Activated naive CD8-positive, alpha-beta T cell treated with anti-CD3 and anti-CD28 coated beads, Interleukin-2, amount 50 U/mL, for 16 hours (primary cell): ENCODE measurements at regions not wholly inside any gene's neighbourhood (a gene's known extent, or its start where the extent isn't known, plus 50 kb on each side); places are given as distances from the start of the nearest gene placed in this dataset.

Experiments
- DNase-seq: peaks from one replicate; pipeline ENCODE4 v3.0.0-alpha.2; 2020; ENCODE audit warnings: low read depth, low spot score

DNA sequence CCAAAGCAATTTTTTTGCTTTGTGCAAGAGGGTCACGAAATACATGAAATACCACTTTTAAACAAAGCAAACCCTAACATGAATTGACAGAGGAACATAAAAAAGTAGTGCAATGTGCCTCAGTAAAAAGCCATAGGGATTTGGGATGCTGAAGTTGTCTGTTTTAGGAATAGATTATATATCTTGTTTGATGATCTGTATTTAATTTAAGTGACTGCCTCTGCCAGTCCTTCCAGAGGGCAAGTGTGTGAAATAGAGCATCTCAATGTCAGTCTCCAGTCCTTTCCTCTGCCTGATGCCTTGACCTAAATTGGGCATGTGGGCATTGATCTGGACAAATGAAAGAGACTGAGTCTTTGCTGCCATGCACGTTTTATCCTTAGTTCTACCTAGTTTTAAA lies 222.8 kb downstream of the PTPRC start:
- no peak for DNase-seq

- no peak for DNase-seq
Observed at GRCh38 chr1:198864695-198865094, 225.9 kb downstream of the PTPRC start.

DNA sequence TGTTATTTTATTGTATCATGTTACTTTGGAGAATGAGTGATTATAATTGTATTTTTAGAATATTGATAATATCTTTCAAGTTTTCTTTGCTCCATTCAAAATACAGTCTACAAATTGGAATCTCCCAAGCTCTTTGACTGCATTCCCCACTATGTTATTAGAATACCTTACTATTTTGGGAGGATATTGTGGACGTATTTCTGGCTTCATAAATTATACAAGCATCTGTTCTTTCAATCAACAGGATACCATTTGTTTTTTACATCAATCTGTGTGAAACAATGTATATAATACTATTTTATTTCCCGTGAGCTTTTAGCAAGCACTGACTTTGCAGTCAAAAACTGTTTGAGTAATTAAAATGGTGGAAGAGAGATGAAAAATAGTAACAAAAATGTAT lies 226.5 kb downstream of the PTPRC start:
- DNase-seq = no peak

DNA sequence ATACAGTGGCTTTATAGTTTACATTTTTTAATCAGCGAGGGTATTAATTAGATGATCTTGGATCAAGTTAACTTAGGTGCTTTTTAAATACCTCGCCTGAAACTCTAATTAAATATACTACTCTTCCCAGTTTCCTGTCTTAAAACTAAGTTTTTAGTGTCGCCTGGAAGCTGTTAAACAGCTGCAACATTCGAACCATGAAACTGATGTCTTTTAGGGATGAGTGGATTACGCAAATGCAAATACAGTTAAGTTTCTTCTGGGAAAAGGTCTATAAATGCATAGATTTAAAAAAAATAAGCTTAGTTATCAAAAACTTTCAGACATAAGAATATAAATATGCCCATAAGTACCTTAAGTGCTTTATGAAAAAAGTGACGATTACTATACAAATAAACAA lies 228.3 kb downstream of the PTPRC start:
- DNase-seq = no peak

DNA sequence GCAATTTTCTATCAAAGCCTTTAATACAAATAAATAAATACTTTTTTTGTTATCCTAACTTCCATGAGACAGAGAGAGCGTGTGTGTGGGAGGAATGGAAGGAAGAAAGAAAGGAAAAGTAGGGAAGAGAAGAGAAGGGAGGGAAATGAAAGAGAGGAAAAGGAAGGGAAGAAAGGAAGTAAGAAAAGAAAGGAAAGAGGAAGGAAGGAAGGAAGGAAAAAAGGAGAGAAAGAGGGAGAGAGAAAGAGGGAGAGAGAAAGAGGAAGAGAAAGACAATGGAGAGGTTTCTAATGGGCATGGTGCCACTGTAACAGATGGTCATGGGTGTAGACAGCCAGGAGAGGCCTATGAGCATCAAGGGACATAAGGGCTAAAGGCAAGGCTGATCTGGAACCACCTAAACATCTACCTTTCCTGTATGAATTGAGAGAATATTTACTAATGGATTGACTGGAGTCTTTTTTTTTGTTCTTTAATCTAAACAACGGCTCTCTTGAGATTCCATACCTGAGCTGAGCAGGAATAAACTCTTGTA lies 234.9 kb downstream of the PTPRC start:
- DNase-seq = no peak

- no peak for DNase-seq
Observed at GRCh38 chr1:198876371-198876871, 237.6 kb downstream of the PTPRC start.

GRCh38 chr1:198878566-198878965 lies 239.7 kb downstream of the PTPRC start:
- no peak for DNase-seq

DNA sequence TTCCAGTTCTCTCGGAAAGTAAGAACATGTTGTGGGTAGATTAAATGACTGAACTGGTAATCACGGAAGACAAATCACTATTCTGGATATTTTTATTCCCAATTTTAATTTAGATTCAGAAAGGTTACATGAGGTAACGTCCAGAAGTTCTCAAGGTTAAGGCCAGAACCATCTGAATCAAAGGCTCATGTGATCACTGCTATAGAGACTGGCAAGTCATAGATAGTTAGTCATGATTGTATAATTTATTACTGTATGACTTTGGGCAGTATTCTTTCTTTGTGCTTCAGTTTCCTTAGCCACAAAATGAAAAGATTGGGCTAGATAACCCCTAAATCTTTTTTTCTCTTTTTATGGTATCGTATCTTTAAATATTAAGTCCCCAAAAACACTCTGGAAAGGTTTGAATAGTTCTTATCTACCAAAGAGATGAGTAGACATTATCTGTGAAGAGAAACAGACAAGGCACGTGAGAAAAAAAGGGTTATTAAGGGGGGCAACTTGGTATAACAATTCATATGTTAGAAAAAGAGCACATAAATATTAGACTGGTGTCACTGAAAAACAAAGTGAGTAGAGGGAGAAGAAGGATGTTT lies 241.0 kb downstream of the PTPRC start:
- no peak for DNase-seq

GRCh38 chr1:198880397-198880796 lies 241.6 kb downstream of the PTPRC start:
- no peak for DNase-seq

GRCh38 chr1:198880818-198881597 lies 242.2 kb downstream of the PTPRC start:
- DNase-seq = no peak

GRCh38 chr1:198883184-198883583 lies 244.3 kb downstream of the PTPRC start:
- DNase-seq = no peak

- no peak for DNase-seq
Observed at GRCh38 chr1:198887866-198888265, 249.0 kb downstream of the PTPRC start.

DNA sequence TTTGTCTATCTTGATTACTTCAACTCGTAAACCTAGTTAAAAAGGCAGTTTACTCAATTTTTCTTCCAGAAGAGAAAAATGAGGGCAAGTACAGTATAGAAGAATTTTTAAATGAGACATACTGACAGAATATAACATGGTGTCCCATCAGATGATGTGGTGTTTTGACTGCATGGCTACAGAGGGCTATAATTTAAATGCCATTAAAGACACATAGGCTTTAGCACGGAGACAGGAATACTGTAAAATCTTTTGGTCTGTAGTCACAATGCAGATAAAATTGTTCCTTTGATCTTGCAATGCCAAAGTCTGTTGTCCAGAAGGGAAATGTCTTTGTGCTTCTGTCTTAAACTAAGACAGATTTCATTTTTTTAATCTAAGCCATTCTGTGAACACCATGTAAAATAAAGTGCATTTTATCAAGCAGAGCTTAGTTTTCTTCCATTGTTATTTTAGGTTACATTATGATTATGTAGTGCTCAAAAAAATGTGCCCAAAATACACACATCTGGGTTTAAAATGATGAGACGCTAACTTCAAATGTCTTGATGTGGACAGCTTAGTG lies 249.6 kb downstream of the PTPRC start:
- no peak for DNase-seq

- DNase-seq = no peak
Observed at GRCh38 chr1:198889101-198889500, 250.3 kb downstream of the PTPRC start.

- DNase-seq = no peak
Observed at GRCh38 chr1:198889749-198890148, 250.9 kb downstream of the PTPRC start.

GRCh38 chr1:198890214-198890930 lies 251.5 kb downstream of the PTPRC start:
- DNase-seq = no peak

- no peak for DNase-seq
Observed at GRCh38 chr1:198892065-198892464, 253.2 kb downstream of the PTPRC start.

DNA sequence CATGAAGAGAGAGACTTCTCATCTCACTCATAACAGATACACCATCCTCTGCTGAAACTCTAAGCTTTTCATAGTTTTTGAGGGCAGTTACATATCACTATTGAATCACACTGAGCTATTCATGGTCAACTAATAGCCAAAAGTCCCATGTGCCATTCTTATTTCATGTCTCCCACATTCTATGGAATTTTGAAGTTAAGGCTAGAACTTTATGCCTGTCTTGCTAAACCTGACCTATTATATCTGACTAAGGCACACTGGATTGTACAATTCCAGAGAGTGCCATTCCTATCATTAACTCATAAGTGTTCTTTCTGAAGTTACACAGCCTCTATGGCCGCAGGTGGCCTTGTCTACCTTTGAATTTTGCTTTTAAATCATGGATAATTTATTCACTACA lies 254.3 kb downstream of the PTPRC start:
- no peak for DNase-seq

DNA sequence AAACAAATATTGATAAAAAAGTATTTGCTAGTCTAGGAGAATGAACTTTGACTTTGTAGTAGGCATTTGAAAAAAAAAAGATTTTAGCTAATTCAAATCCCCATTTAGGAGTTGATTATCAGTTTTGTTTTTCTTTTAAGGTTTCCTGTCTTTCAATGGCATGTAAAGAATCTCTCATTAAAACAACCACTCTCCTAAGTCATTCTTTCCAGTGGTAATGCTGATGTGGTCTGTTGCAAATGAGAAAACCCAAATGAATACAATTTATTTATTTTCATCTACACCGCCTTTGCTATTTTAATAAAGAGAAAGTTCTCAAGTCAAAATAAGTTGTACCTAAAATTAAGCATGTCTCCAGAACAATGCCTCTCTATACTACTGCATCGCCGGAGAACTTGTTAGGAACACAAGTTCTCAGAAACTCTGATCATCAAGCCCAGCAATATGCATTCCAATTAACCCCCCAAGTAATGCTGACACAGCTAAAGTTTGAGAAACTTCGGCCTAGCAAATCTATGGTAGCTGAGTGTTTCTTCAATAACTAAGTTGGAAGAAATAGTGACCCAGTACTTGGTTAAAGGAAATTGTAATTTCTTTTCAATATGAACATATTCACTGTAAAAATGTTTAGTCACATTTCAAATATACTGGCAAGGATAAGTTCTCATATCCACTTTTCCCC lies 255.1 kb downstream of the PTPRC start:
- no peak for DNase-seq

GRCh38 chr1:198901266-198901665 lies 262.4 kb downstream of the PTPRC start:
- DNase-seq = no peak

DNA sequence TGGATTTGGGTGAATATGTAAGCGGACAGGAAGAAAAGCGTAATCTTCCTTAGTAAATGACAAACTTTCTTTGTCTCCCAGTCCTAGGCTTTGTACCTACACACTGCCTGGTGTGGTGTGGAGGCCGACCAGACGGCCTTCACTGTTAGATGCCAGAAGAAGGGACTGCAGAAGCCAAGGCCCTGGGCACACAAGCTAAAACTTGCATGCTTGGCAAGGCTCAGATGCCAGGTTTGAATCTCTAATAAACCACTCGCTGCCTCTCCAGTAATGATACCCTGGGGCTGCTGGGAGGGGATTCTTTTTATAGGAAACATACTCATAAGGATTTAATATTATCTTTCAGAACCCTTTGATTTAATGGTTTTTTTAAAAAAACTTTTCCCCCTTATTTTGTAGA lies 263.8 kb downstream of the PTPRC start:
- no peak for DNase-seq
